HG02588 (cell line): ENCODE measurements at regions not wholly inside any gene's neighbourhood (a gene's known extent, or its start where the extent isn't known, plus 50 kb on each side); places are given as distances from the start of the nearest gene placed in this dataset.

ENCODE experiments used
- ATAC-seq: cut with Tn5 transposase; IDR thresholded peaks from one replicate; pipeline ENCODE4 v1.9.1; 2021; ENCODE audit warnings: mild to moderate bottlenecking, moderate library complexity; ENCODE audit not compliant: unreplicated experiment

DNA sequence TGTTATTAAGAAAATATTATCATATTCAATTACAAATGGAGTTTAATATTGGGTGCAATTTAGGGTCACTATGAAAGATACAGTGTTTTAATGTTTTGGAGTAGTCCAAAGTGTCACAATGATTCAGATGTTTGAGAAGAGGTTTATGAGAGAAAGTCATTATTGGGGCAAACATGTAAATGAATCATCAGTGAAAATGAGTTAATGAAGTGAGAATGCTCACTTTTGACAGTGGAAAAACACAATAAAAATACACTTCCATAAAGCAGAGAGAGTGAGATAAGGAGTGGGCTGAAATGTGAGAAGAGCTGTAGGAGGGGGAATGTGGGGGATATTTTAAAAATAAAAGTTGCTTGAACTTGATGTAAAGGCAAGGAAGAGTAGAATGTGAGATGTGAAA, 957.1 kb downstream of the PCDH18 start:
- no peak for ATAC-seq

- ATAC-seq, result no peak
Measured at GRCh38 chr4:136573460-136573859, 958.8 kb downstream of the PCDH18 start.

- peak; percentile 47 for ATAC-seq
Measured at GRCh38 chr4:136571315-136571714, 961.0 kb downstream of the PCDH18 start.

DNA sequence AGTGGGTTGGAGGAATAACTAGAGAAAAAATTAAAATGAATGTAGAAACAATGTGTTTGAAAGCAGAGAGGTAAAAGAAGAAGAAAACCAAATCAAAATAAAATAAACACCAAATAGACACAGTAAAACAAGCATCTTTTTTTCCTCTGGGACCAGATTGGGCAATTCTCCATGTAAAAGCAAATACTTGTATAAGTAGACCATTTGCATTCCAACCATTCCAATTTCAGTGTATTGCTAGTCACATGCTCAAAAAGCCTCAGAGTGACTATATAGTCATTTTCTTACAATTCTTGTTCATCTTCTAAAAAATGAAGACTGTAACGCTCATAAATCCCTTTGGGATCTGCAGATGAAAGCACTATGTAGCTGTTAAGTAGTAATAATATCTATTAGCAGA, 969.5 kb downstream of the PCDH18 start:
- no peak for ATAC-seq

DNA sequence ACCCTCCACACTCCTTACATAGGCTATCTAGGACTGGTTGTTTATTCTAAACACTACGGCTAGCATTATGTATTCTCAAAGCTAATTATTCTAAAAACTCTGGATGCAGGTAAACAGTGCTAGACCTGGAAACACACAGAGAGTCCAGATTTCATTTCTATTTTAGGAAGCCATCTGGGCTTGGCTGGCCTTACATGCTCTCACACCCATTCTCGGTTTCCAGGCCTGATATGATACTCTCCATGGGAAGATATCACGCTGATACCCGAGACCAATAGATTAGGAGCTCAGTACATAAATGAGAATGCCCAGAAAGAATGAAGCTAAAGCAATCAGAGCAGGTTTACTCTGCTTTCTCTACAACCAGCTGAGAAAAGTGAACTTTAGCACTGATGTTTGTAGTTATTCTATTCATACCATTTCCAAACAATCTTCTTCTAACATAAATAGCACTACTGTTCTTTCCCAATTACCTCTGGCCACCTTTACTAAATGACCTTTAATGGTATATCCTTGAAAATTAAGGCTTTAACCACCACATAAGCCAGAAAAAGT, 973.3 kb downstream of the PCDH18 start:
- no peak for ATAC-seq

GRCh38 chr4:136557396-136557795, 974.9 kb downstream of the PCDH18 start:
- no peak for ATAC-seq

GRCh38 chr4:136554033-136554432, 978.3 kb downstream of the PCDH18 start:
- no peak for ATAC-seq

GRCh38 chr4:136551753-136552152, 980.5 kb downstream of the PCDH18 start:
- no peak for ATAC-seq

DNA sequence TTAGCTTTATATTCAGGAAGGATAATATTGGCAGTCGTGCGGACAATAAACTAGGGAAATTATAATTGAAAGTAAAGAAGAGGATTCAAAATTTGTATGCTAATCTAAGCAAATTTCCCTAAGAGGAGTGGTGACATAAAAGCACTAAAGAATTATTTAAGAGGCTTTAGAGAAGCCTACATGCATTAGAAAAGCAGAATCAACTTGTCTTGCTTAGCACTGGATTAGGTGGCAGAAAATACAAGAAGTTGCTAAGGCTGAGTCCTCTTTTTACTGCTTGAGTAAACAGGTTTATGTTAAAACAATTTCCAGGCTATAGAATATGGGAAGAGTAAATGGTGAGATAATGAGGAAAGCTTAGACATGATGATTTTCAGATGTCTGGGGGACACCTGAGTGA, 991.5 kb downstream of the PCDH18 start:
- no peak for ATAC-seq

DNA sequence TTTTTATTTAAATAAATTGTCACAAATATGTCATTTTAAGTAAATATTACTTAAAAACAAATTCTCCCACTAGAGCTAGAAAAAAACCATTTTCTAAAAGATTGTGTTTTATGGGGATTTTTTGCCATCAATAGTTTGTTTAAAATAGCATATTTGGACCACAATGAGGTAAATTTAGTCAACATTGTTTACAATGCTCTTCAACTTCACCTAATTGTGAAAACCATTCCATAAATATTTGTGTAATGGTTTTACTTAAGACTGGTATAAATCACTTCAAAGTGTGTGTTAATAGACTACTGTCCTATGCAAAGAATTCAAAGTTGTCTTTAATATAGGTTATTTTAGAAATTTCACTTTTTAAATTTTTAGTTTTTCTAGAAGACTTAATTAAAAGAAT, 1004.2 kb downstream of the PCDH18 start:
- ATAC-seq, result no peak

- no peak for ATAC-seq
Measured at GRCh38 chr4:136526517-136526916, 1005.8 kb downstream of the PCDH18 start.

DNA sequence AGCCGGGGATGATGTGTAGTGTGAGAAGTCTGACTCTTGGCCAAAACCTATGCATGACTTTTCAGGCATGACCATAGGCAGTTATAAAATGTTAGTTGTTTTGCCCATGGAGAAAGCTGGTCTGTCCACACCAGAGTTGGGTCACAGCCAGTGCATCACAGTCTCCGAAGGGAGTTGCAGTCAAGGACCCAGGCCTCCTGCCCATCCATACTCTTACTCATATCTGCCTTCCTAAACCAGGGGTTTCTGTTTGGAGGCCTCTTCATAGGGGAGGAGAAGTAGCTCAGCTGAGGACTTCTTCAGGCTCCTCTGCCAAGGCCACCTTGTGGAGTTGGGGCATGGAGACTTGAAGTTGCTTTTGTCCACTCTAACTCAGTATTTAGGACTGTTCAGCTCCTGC, 1008.3 kb downstream of the PCDH18 start:
- no peak for ATAC-seq

- ATAC-seq, result no peak
Measured at GRCh38 chr4:136516371-136516770, 1015.9 kb downstream of the PCDH18 start.

GRCh38 chr4:136505020-136505419, 1027.3 kb downstream of the PCDH18 start:
- no peak for ATAC-seq

DNA sequence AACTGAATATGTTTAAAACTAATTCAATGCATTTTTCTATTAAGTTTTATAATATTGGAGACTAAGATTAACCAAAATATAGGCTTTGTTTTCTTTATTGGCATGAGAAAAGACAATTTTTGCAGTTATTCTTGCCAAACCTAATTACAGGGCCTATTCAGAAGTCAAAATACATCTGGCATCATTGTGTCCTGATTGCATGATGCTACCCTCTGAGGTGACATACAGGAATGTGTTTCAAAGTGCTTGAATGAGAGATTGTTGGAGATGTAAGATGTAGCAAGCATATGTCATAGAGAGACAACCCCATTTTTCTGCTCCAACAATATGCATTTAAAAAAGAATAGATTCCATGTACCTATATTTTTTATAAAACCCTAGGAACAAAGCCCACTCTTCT, 1036.4 kb downstream of the PCDH18 start:
- ATAC-seq, result no peak

DNA sequence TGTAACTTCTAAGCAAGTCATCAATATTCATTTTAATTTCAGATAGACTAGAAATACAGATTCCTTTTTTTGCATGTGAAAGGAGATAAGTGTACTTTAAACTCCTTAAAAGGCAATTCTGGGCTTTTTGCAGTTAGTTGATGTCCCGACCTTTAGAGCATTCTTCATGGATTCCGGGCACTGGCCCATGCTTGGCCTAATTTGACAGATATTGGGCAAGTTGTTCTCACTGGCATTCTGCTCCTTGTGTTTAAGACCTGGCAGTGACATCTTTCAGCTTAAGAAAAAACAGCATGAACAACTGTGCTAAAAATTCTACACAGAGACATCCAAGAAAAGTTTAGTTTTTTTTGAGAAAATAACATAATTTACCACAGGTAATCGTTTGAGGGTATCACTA, 1037.2 kb downstream of the PCDH18 start:
- no peak for ATAC-seq

DNA sequence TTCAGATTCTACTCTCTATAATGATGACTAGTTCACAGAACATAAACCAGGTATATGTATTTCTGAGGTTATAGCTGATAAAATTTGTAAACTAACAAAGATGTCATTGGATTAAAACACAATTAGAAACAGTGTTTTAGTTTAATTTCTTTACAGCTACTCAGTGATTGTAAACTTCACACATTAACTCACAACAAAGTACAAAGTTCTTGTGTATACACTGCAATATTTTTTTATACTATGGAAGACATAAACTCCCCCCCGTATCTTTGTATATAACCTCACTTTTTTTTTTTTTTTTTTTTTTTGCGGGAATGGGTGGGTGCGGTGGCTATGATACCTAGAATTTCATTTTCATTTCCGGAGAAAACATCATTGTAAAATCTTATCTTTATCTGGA, 1043.2 kb downstream of the PCDH18 start:
- ATAC-seq, result no peak

GRCh38 chr4:136484996-136485395, 1047.3 kb downstream of the PCDH18 start:
- ATAC-seq, result no peak

DNA sequence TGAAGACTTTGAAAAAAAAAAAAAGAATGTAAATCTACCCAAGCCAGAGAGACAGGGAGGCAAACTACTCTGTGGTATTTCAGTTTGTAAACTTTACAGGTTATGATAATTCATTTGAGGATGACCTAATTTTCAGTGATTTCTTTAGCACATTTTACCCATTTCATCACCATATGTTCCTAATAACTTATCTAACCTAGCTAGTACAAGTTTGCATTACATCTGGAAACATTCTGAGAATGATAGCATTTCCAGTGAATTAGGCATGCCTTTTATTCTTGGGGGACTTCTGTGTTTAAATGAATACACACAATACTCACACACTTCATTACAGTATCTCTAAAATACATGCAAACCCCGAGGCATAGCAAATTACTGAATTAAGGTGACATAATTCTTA, 1055.5 kb downstream of the PCDH18 start:
- ATAC-seq, result no peak

GRCh38 chr4:136471051-136471450, 1061.2 kb downstream of the PCDH18 start:
- no peak for ATAC-seq

DNA sequence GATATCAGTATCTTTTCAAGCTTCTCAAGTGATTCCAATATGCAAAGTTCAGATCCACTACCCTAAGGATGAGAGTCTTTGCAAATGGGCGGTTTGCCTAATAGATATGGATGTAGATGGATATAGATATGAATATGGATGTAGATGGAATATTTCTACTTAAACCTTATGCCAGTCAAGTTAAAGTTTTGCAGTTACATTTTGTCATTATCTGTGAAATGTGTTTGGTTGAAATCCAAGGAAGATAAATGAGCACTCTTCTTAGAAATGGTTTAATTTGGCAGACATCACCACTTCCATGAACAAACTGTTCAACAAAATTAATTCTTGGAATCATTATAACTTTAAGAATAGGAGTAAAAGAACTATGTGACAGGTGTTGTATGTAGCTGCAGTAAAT, 1066.6 kb downstream of the PCDH18 start:
- ATAC-seq, result no peak

- no peak for ATAC-seq
Measured at GRCh38 chr4:136463941-136464340, 1068.4 kb downstream of the PCDH18 start.

DNA sequence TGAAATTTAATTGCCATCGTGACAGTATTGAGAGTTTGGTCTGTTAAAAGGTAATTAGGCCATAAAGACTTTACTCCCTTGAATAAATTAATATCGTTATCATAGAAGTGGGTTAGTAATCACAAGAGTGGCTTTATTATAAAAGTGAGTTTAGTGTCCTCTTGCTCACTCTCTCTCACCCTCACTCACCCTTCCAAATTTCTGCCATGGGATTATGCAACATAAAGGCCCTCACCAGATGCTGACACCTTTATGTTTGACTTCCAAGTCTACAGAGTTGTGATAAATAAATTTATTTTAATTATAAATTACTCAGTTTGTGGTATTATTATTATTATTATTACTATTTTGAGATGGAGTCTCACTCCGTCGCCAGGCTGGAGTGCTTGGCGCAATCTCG, 1070.8 kb downstream of the PCDH18 start:
- no peak for ATAC-seq

GRCh38 chr4:136458326-136458725, 1074.0 kb downstream of the PCDH18 start:
- ATAC-seq, result no peak
